Right hindlimb (tissue), 1 donor: ENCODE measurements at regions not wholly inside any gene's neighbourhood (a gene's known extent, or its start where the extent isn't known, plus 50 kb on each side); places are given as distances from the start of the nearest gene placed in this dataset.
"Not testable (repeated sequence)": the region's sequence is repeated elsewhere in the genome, so short reads cannot be mapped to it uniquely, and the experiment has no call there.

Experiments used
- DNase-seq: peaks from one replicate; pipeline ENCODE4 v3.0.0-alpha.2; 2018

DNA sequence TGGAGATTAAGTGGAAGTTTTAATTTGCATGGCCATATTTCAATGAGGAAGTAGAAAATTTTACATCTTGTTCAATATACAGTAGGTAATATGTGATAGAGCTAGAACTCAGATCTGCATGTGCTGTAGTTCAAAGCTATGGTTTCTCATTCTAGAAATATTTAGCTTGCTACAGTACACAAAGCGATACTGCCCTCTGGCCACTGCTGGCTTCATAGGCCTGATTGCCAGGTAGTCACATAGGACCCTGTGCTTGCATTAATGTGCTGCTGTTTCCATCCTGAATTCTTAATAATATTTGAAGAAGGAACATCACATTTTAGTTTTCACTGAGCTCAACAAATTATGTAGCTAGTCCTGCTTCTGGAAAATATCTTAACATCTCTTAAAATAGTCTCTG is 87.0 kb downstream of the PLSCR2 start:
- DNase-seq, result no peak

DNA sequence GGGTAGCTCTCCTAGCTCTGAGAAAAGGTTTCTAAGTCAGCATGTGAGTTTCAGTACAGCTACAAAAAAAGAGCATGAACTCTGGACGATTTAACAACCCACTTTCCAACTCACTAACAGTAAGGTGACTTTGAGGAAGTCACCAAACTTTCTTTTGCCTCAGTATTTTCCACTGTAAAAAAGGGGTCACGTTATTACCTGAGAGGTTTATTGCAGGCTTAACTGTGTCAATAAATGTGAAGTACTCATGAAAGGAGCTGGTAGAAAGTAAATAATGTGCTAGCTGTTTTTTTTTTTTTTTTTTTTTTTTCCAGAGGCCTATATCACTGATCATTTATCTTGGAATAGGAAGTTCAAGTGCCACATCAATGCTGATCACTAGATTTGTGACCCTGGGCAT is 89.3 kb downstream of the PLSCR2 start:
- DNase-seq, result no peak

DNA sequence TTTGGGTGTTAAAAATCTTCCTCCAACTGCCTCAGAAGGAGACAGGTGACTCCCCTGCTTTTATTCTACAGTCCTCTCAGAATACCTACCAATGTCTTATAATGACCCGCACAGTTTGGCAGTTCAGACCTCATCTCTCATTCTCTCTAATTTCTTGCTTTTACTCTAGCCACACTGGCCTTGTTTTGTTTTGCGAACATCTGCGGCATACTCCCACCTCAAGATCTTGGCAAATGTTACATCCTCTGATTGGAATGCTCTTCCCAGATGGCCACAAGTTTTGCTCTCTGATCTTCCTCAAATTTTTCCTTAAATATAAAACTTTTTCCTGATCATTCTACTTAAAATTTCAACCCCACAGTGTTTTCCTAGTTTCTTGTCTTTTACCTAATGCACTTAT is 94.1 kb downstream of the PLSCR2 start:
- DNase-seq, result peak; percentile 27

DNA sequence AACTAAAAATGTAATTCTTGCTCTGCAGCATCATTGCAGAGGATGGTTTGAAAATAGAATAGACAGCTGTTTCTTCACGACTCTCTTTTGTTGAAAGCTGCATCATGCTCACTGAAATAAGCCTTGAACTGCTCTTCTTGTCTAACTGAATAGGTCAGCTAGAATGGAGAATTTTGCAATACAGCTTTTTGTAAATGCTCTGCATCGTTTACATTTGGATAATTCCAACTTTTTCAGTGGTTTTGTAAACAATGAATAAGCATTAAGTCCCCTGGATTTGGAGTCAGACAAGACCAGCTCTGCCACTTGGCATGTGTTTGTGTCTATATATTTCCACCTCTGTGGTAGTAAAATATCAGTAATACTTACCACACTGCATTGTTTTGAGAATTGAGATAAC is 95.2 kb downstream of the PLSCR2 start:
- DNase-seq, result no peak

DNA sequence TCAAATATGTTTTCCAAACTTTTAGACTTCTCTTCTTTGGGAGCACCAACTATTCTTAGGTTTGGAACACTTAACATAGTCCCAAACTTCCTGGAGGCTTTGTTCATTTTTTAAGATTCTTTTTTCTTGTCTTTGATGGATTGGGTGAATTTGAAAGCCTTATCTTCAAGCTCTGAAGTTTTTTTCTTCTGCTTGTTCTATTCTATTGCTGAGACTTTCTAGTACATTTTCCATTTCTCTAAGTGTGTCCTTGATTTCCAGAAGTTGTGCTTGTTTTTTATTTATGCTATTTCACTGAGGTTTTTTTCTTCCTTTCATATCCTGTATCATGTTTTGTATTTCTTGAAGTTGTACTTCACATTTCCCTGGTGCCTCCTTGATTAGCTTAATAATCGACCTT is 97.5 kb downstream of the PLSCR2 start:
- DNase-seq, result no peak

DNA sequence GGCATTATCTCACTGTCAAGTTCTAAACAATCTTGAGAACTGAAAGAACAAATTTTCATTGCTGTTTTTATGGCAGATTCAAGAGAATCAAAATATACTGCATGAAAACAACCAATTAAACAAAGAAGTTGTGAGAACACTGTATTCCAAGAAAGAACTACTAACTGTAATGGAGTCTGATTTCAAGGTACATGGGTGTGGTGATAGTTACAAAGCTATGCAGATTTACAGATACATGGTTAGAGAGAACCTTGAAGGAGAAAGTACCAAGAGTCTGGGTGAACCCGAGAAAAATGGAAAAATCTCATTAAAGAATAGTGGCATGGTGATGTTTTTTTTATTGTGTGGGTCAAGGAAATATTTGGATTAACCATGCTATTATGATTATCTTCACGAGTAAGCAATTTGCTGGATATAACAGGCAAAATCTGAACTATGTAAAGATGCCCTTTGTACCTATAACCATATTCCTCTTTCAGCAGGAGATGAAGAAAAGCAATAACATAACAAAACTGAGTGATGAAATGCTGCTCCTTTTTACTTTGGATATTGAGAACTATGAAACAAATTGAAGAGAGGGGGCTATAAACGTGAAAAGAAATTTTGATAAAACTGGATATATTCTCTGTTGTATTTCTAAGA is 100.4 kb downstream of the PLSCR2 start:
- DNase-seq, result no peak

DNA sequence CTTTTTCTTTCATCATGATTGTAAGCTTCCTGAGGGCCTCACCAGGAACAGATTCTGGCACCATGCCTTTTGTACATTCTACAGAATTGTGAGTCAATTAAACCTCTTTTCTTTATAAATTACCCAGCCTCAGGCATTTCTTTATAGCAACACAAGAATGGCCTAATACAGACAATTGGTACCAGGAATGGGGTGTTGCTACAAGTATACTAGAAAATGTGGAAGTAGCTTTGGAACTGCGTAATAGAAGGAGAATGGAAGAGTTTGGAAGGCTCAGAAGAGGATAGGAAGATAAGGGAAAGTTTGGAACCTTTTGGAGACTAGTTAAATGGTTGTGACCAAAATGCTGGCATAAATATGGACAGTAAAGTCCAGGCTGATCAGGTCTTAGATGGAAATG is 108.9 kb upstream of the PLSCR4 start:
- no peak for DNase-seq

DNA sequence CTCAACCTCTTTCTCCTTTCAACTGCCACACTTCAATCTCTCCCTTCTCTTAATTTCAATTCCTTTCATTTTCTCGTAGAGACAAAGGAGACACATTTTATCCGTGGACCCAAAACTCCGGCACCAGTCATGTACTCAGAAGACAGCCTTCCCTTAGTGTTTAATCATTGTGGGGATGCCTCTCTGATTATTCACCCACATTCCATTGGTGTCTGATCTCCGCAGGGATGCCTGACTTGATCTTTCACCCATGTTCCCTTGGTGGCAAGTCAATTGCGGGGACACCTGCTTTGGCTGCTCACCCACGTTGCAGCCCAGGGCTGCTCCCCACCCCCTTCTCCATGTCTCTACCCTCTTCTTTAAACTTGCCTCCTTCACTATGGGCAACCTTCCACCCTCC is 103.5 kb upstream of the PLSCR4 start:
- not testable (repeated sequence) for DNase-seq

DNA sequence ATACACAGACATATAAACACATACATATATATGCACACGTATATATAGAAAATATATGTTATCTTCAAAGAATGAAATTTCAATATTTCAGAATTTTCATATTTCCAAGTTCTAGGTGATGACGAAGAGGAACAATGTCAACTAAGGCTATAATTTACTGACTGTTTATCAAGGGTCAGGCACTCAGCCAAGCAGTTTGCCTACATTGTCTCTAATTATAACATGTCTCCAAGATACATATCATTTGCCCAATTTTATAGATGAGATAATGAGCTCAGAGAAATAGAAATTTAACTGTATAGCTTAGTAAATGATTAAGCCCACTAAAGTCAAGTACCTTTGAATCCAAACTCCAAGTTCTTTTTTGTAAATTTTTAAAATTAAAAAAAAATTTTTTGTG is 99.9 kb upstream of the PLSCR4 start:
- DNase-seq, result no peak

DNA sequence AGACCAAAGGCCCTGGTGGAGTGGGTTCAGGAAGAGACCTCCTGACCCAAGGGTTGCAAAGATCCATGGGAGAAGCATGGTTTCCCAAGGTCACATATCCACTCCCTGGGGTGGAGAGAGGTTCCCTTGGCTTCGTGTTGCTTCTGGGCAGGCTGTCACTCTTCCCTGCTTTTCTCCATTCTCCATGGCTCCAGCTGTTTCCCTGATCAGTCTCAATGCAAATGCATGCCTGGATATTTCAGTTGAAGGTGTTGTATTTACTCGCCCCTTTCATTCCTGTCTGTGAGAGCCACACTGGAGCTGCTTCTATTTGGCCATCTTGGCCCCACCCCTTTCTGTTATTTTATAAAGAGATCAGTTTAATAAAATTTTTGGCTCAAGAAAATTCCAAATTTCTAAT is 95.0 kb upstream of the PLSCR4 start:
- no peak for DNase-seq

DNA sequence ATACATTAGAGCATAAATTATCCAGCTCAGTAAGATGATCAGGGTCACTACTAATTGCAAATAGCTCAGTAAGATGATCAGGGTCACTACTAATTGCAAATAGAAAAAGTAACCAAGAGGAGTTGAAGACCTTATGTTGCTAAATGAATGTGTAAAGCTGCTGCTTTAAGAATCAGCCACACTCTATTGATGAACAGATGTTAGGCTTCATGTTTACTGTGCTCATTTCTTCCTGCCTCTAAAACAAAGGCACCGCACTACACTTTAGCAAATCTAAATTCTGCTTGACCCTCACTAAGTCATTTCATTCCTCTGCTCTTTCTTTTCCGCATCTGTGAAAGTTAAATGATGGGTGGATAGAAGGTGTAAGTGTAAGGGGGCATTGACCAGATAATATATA is 92.6 kb upstream of the PLSCR4 start:
- DNase-seq, result no peak

DNA sequence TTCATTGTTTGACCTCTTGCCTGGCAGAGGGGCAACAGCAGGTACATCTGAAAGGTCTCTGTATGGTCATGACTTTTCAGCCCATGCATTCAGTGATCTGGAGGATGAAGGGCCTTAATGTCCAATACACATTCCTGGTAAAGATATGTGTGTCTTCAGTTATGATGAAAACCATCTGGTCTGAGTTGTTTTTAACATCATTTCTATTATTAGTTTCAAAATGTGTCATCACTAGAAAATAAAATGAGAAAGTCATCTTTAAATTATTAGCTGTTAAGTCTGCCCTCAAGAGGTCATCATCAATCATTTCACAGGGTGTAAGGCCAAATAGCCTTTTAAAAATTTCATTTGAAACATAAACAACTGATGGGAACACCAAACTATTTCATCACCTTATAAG is 92.1 kb upstream of the PLSCR4 start:
- no peak for DNase-seq

DNA sequence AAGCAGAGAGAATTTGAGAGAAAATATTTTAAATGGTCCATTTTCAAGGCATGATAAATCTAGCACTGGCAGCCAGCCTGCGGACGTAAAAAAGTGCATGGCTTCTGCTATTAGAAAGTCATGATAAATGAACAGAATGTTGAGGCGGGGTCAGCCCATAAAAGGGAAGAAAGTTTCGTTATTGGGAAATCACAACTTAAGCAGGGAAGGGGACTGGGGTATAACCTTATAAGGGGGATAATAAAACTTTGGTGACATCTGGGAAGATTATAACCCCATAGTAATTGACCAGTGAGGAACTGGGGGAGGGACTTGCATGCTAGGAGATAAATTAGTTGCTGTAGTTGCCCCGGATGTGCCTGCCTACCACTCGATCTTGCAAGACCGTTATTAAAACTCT is 88.4 kb upstream of the PLSCR4 start:
- no peak for DNase-seq

DNA sequence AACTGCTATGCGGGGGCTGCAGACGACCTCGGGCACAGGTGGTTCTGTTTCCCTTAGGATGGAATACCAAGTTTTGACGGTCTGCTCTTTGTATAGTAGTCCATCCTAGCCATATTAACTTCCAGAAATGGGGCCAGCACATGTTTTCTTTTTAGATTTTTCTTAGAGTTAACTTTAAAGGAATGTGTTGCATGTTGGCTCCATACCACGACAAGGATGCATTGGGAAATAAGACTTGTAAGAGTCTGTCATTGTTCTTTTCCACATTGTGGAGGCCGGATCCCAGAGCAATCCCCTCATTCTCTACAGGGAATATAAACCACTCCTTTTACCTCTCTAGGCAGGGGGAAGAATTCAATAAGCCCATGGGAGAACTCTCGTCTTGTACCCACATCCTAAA is 87.1 kb upstream of the PLSCR4 start:
- DNase-seq, result no peak

DNA sequence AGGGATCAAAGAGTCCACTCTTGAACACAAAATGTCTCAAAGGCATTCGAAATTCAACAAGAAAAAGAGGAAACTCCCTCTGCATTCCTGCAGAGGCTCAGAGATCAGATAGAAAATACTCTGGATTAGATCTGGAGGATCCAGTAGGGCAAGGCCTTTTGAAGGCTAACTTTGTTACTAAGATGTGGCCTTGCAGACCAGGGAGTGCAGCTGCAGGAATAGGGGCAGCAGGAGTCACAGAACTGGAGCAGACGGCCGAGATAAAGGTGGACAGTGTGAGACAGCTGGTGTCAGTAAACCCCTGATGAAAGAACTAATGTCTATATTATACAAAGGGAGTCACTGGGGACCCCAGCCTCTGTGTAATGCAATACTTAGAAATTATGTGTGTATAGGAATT is 84.5 kb upstream of the PLSCR4 start:
- DNase-seq, result no peak

DNA sequence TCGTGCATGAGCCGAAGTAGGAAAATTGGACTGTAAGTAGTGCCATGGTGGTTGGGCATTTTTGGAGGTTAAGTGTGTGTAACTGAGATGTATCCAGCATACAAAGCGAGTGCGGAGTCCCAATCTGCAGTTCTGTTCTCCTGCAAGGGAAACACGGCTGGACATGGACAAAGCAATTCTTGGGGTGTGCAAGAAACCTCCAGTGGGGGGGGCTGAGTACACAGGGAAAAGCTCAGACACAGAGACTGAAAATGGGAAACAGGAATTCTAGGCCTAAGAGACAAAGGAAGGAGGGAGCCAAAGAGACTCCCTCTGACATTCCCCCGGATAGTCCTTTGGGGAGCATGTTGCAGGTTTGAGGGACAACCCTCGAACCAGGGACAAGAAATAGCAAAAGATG is 83.2 kb upstream of the PLSCR4 start:
- DNase-seq, result no peak

DNA sequence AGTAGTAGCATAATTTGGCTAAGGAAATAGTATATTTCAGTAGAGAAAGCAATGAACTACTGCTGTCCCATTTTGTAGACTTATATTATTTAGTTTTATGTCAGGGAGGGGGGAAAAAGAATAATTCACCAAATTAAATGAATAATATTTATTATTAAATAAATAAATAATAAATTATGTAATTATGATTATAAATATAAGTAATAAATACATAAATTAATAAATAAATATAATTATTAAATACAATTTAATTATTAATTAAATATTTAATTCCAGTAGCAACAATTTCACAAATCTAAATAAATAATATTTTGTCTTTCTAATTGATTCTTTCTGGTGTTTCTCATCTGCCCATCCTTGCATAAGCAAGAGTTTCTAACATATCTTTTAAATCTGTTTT is 81.1 kb upstream of the PLSCR4 start:
- DNase-seq, result no peak

DNA sequence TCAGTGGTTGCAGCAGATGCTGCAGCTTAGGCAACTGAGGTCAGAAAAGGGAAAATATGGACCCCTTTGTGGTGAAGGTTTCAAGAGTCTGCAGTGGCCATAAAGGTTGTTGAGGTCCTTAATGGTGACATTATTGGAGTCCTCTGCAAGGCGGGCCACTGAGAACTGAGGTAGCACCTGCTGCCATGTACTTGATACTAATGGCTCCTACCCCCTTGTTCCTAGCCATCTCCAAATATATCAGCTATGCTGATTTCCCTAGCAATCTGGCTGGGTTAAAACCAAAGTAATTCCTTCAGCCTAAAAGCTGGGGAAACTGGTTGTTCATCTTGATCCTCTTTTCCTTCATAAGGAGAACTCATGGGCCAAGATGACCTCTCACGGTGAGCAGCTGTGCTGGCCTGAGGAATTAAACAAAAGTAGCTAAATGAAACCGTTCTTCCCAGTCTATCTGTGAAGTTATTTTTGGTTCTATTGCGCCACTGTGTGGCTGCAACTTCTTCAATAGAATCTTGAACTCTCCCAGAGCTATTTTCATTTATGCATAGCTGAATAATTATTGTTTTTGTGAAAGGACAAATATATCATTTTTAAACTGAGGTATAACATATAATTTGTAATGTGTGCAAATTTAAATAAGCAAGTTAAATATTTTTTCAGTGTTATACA is 76.1 kb upstream of the PLSCR4 start:
- DNase-seq, result peak; percentile 58

DNA sequence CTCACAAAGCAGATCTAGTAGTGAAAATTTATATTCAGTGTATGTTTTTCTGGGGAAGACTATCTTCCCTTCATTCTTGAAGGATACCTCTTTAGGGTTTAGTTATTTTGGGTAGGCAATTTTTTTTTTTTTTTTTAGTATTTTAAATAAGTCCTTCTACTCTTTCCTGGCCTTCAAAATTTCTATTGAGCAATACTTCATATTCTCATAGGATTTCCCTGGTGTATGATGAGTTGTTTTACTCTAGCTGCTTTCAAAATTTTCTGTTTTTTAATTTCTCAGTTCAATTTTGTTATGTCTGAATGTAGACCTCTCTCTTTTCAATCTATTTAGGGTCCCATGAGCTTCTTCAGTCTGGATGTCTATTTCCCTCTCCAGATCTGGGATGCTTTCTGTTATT is 74.3 kb upstream of the PLSCR4 start:
- DNase-seq, result no peak

DNA sequence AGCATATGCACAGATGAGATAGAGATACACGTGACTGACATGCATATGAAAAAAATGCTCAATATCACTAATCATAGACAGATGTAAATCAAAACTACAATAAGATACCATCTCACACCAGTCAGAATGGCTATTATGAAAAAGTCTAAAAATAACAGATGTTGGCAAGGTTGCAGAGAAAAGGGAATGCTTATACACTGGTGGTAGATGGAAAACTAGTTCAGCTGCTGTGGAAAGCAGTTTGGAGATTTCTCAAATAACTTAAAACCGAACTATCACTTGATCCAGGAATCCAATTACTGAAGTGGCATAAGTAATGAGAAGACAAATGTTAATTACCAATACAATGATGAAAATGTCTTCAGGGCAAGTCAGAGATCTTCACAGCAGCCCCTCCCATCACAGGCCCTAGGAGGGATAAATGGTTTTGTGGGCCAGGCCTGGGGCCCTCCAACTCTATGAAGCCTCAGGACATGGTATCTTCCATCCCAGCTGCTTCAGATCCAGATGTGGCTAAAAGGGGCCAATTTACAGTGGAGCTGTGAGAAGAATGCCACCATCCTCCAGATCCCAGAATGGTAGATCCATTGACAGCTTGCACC is 71.4 kb upstream of the PLSCR4 start:
- no peak for DNase-seq

DNA sequence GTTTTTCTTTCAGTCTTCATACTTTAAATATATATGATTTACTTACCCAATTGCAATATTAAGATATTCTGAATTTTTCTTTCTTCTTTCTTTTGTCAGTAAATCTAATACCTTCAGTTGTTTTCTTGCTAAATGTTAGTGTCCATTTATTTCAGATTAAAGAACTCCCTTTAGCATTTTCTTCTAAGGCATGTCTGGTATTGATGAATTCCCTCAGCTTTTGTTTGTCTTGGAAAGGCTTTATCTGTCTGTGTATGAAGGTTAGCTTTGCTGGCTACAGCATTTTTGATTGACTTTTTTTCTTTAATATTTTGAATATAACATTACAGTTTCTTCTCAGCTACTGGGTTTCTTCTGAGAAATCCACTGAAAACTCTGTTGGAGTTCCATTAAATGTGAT is 64.0 kb upstream of the PLSCR4 start:
- no peak for DNase-seq

DNA sequence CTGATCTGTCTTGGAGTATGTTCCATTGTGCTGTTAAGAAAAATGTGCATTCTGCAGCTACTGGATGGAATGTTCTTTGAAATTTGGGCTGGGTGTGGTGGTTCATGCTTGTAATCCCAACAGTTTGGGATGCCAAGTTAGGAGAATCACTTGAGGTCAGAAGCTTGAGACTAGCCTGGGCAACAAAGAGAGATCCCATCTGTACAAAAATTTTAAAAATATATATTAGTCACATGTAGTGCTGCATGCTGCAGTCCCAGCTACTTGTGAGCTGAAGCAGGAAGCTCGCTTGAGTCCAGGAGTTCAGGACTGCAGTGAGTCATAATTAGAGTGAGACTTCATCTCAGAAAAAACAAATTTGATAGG is 62.8 kb upstream of the PLSCR4 start:
- DNase-seq, result no peak

DNA sequence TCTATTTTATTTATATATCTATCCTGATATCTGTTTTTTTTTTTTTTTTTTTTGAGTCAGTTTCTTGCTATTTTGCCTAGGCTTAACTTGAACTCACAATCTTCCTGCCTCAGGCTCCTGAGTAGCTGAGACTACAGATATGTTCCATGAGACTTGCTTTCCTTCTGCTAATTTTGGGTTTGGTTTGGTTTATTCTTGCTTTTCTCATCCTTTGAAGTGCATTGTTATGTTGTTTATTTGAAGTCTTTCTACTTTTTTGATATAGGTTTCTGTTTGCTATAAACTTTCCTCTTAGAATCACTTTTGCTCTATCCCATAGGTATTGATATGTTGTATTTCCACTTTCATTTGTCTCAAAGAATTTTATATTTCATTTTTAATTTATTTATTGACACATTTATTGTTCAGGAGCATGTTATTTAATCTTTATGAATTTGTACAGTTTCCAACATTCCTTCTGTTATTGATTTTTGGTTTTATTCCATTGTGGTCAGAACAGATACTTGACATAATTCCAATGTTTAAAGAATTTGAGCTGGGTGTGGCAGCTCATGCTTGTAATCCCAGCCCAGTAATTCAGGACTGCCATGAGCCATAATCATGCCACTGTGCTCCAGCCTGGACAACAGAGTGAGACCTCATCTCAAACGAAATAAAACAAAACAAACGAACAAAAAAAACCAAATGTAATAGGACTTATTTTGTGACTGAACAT is 62.3 kb upstream of the PLSCR4 start:
- no peak for DNase-seq

DNA sequence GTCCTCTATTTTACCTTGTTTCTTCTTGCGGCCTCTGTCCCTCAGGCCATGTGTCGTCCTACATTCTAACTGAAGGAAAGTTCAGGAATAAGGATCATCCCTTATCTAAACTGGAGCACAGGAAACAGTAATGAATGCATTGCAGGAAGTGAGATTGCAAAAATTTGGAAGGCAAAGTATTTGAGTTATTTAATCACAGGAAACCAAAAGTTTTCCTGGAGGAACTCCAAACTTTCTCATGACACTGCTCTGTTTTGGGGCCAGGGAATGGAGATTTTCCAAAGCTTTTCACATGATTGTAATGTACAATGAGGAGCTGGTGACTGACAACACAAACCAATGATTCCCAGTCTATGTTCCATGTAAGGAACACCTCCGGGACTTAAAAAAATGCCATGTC is 57.8 kb upstream of the PLSCR4 start:
- no peak for DNase-seq
